SK-N-MC (cell line): ENCODE measurements at regions not wholly inside any gene's neighbourhood (a gene's known extent, or its start where the extent isn't known, plus 50 kb on each side); places are given as distances from the start of the nearest gene placed in this dataset.

Source experiments
- EZH2 ChIP-seq: fragments of 200-600 bp; sonication (generic); IDR thresholded peaks from one replicate; pipeline ENCODE4 v1.6.1; 2017; ENCODE audit warnings: antibody characterized with exemption
- FOXP2 ChIP-seq: optimal IDR thresholded peaks from 2 replicates; pipeline ENCODE3; 2011; ENCODE audit warnings: mild to moderate bottlenecking, moderate library complexity; ENCODE audit not compliant: insufficient read depth; ENCODE audit errors: extremely low read length, control extremely low read depth
- POLR2AphosphoS5 ChIP-seq: IDR thresholded peaks from 2 replicates; pipeline ENCODE4 v1.6.1; 2012; ENCODE audit warnings: mild to moderate bottlenecking, low read depth, low read length, borderline replicate concordance

DNA sequence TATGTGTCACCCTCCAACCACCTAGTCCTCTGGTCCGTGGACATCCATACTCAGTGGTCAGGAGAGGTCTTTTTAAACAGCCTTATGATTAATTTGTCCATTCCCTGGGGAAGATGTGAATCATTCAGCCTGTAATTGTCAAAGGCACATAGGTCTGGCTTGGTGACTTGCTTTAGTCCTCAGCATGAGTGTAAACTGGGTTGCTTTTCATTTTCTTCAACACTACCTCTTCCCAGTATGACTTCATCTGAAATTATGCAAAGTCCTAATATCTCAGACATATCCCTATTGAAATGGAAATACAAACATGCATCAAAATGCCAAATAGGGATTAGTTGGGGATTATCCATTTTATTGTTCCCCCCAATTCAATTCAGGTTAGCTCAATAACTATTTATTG, 208.3 kb upstream of the AMOT start:
- TF ChIP-seq EZH2 (no peak), POLR2AphosphoS5 (no peak), FOXP2 (no peak)
